GM12873 (cell line): ENCODE measurements at regions not wholly inside any gene's neighbourhood (a gene's known extent, or its start where the extent isn't known, plus 50 kb on each side); places are given as distances from the start of the nearest gene placed in this dataset.

Experiments
- CTCF ChIP-seq: IDR thresholded peaks from 2 replicates; pipeline ENCODE4 v1.5.1; 2012; ENCODE audit warnings: low read depth, mild to moderate bottlenecking, moderate library complexity, low read length, control low read depth; ENCODE audit not compliant: insufficient read depth; ENCODE audit errors: missing control alignments

- no peak for TF ChIP-seq CTCF
These were observed 225.1 kb upstream of the PLSCR5 start for GRCh38 chr3:146830231-146830630.

- TF ChIP-seq CTCF = no peak
These were observed 222.7 kb upstream of the PLSCR5 start for GRCh38 chr3:146827836-146828235.

GRCh38 chr3:146823622-146824021, 218.5 kb upstream of the PLSCR5 start:
- no peak for TF ChIP-seq CTCF

- no peak for TF ChIP-seq CTCF
These were observed 213.7 kb upstream of the PLSCR5 start for GRCh38 chr3:146818866-146819265.

- no peak for TF ChIP-seq CTCF
These were observed 213.2 kb upstream of the PLSCR5 start for GRCh38 chr3:146818301-146818700.

- no peak for TF ChIP-seq CTCF
These were observed 212.6 kb upstream of the PLSCR5 start for GRCh38 chr3:146817704-146818103.

GRCh38 chr3:146814601-146815315, 209.6 kb upstream of the PLSCR5 start:
- TF ChIP-seq CTCF = no peak
